ENCODE measurements at regions not wholly inside any gene's neighbourhood (a gene's known extent, or its start where the extent isn't known, plus 50 kb on each side); places are given as distances from the start of the nearest gene placed in this dataset.

GRCh38 chr9:90112788-90113187 is 508.0 kb downstream of the GADD45G start:
- TF ChIP-seq CTCF (optimal IDR thresholded peaks at IDR 0.05 in 1 of 3, IDR thresholded peaks at IDR 0.05 in 1 of 3, conservative IDR thresholded peaks at IDR 0.05 in 1 of 3; ENCODE audit: extremely low read depth in 1 of 3, insufficient read depth in 2 of 3, low read length in 3 of 3) = no peak
- no peak for TF ChIP-seq EZH2 (IDR thresholded peaks at IDR 0.05; ENCODE audit: low read length)

Measured in keratinocyte (primary cell).